ENCODE measurements at regions not wholly inside any gene's neighbourhood (a gene's known extent, or its start where the extent isn't known, plus 50 kb on each side); places are given as distances from the start of the nearest gene placed in this dataset.

DNA sequence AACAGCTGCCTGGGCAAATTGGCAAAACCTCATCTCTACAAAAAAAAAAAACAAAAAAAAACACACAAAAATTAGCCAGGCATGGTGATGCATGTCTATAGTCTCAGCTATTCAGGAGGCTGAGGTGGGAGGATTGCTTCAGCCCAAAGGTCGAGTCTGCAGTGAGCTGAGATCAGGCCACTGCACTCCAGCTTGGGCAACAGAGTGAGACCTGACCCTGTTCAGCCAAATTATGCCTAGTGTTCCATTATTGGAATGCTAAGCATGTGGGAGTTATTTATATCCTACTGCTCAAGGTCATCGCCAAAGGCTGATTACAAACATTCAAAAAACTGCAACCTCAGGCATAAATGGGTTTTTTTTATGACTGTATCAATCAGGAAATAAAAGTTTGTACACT is 1251.0 kb upstream of the PCDH9 start:
- Mint-ChIP-seq H3K9me3 (no peaks in the 10 kb centered on the region), H3K4me1 (peaks cover 3% of the 10 kb centered on the region), H3K27me3 (ENCODE audit: insufficient read depth, low read depth) (peaks cover 2% of the 10 kb centered on the region)

DNA sequence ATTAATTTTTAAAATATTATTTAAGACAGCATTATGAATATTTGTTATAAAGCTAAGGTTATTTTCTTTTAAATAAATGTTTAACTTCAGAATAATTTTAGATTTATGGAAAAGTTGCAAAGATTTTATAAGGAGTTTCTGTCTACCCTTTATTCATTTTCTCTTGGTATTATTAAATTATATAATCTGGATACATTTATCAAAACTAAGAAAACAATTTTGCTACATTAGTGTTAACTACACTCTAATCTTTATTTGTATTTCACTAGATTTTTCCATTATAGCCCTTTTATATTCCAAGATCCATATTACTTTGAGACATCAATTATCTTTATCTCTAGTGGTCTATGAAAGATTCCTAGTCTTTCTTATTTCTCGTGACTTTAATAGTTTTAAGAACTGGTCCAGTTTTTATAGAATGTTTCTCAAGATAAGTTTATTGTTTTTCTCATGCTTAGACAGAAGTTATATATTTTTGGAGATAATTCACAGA is 1243.7 kb upstream of the PCDH9 start:
- Histone ChIP-seq H2AFZ (replicated peaks) (no peak overlapping the region), H3K27me3 (no peaks in the 10 kb centered on the region), H3K27ac (no peak overlapping the region), H3K9me3 (ENCODE audit: low read depth) (no peaks in the 10 kb centered on the region), H3F3A (ENCODE audit: low read depth) (no peaks in the 10 kb centered on the region), H3K79me2 (ENCODE audit: low read depth) (no peaks in the 10 kb centered on the region), H3K4me1 (no peaks in the 10 kb centered on the region), H3K4me2 (no peak overlapping the region), H4K20me1 (ENCODE audit: low read depth) (no peaks in the 10 kb centered on the region), H3K36me3 (no peaks in the 10 kb centered on the region), H3K4me3 (no peak overlapping the region), H3K9ac (no peak overlapping the region)
- DNase-seq (ENCODE audit: low spot score): no peak
- no peaks in the 10 kb centered on the region for H3K36me3 Mint-ChIP-seq
- TF ChIP-seq EZH2phosphoT487 (IDR thresholded peaks at IDR 0.05) (no peak), EZH2 (IDR thresholded peaks at IDR 0.05) (no peak)
- TF ChIP-seq, protein P1, sequence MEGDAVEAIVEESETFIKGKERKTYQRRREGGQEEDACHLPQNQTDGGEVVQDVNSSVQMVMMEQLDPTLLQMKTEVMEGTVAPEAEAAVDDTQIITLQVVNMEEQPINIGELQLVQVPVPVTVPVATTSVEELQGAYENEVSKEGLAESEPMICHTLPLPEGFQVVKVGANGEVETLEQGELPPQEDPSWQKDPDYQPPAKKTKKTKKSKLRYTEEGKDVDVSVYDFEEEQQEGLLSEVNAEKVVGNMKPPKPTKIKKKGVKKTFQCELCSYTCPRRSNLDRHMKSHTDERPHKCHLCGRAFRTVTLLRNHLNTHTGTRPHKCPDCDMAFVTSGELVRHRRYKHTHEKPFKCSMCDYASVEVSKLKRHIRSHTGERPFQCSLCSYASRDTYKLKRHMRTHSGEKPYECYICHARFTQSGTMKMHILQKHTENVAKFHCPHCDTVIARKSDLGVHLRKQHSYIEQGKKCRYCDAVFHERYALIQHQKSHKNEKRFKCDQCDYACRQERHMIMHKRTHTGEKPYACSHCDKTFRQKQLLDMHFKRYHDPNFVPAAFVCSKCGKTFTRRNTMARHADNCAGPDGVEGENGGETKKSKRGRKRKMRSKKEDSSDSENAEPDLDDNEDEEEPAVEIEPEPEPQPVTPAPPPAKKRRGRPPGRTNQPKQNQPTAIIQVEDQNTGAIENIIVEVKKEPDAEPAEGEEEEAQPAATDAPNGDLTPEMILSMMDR (IDR thresholded peaks at IDR 0.05): no peak
- no peaks in the 10 kb centered on the region for H3K4me1 Mint-ChIP-seq
- no peak overlapping the region for H3K4me3 Mint-ChIP-seq
- H3K27ac Mint-ChIP-seq: no peak overlapping the region
- no peaks in the 10 kb centered on the region for H3K27me3 Mint-ChIP-seq (ENCODE audit: insufficient read depth, low read depth)
- H3K9me3 Mint-ChIP-seq: no peaks in the 10 kb centered on the region

More for the DNA sequence above, 1251.0 kb upstream of the PCDH9 start:
- no peaks in the 10 kb centered on the region for H3K36me3 ChIP-seq
- no peak overlapping the region for H3K4me2 ChIP-seq
- no peaks in the 10 kb centered on the region for H3K79me2 ChIP-seq (ENCODE audit: low read depth)
- no peaks in the 10 kb centered on the region for H3K27me3 ChIP-seq
- no peaks in the 10 kb centered on the region for H4K20me1 ChIP-seq (ENCODE audit: low read depth)
- DNase-seq (ENCODE audit: low spot score): no peak
- no peak for TF ChIP-seq EZH2 (IDR thresholded peaks at IDR 0.05)
- Mint-ChIP-seq H3K36me3 (no peaks in the 10 kb centered on the region), H3K4me3 (no peak overlapping the region), H3K27ac (no peak overlapping the region)
- no peak overlapping the region for H3K4me3 ChIP-seq
- no peaks in the 10 kb centered on the region for H3K4me1 ChIP-seq
- H3K9me3 ChIP-seq (ENCODE audit: low read depth): no peaks in the 10 kb centered on the region
- H3F3A ChIP-seq (ENCODE audit: low read depth): no peaks in the 10 kb centered on the region
- H2AFZ ChIP-seq (replicated peaks): no peak overlapping the region
- H3K9ac ChIP-seq: no peak overlapping the region
- no peak overlapping the region for H3K27ac ChIP-seq

DNA sequence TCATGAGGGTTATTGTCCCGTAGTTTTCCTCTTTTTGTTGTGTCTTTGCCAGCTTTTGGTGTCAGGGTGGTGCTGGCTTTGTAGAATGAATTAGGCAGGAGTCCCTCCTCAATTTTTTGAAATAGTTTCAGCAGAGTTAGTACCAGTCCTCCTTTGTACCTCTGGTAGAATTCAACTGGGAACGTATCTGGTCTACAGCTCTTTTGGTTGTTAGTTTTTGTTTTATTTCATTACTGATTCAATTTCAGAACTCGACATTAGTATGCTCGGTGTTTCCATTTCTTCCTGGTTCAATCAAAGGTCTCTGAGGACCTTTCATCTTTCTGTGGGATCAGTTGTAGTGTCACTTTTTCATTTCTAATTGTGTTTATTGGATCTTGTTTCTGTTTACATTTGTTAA is 1237.0 kb upstream of the PCDH9 start:
- Mint-ChIP-seq H3K9me3 (no peaks in the 10 kb centered on the region), H3K36me3 (no peaks in the 10 kb centered on the region), H3K4me3 (no peak overlapping the region), H3K27me3 (ENCODE audit: insufficient read depth, low read depth) (no peaks in the 10 kb centered on the region), H3K4me1 (no peaks in the 10 kb centered on the region), H3K27ac (no peak overlapping the region)
- Histone ChIP-seq H2AFZ (replicated peaks) (peak overlapping the region; percentile 17), H3F3A (ENCODE audit: low read depth) (no peaks in the 10 kb centered on the region), H3K4me1 (no peaks in the 10 kb centered on the region), H3K4me2 (no peak overlapping the region), H3K9me3 (ENCODE audit: low read depth) (no peaks in the 10 kb centered on the region), H3K9ac (no peak overlapping the region), H3K27ac (no peak overlapping the region), H3K4me3 (no peak overlapping the region), H3K36me3 (no peaks in the 10 kb centered on the region), H4K20me1 (ENCODE audit: low read depth) (no peaks in the 10 kb centered on the region), H3K79me2 (ENCODE audit: low read depth) (no peaks in the 10 kb centered on the region), H3K27me3 (no peaks in the 10 kb centered on the region)
- TF ChIP-seq, protein P1 (IDR thresholded peaks at IDR 0.05): no peak
- TF ChIP-seq EZH2phosphoT487 (IDR thresholded peaks at IDR 0.05) (no peak), EZH2 (IDR thresholded peaks at IDR 0.05) (no peak)
- no peak for DNase-seq (ENCODE audit: low spot score)

DNA sequence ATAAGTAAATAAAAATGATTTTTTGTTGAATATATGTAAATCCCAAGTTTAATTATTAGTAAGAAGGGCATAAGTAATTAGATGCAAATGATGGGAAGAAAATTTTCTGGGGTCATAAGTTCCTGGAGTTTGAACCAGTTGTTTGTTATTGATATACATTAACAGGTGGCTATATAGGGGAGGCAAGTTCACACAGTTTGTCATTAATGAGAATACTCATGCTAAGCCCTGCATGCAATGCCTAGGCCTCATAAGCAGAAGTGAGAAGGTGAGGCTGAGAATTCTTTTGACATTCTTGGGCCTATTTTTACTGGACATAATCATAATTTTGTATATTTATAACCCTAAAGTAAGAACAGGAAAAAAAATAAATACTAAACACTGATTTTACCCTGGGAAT is 1210.7 kb upstream of the PCDH9 start:
- Mint-ChIP-seq H3K36me3 (no peaks in the 10 kb centered on the region), H3K4me3 (no peak overlapping the region), H3K27ac (no peak overlapping the region), H3K27me3 (ENCODE audit: insufficient read depth, low read depth) (no peaks in the 10 kb centered on the region), H3K9me3 (no peaks in the 10 kb centered on the region), H3K4me1 (no peaks in the 10 kb centered on the region)
- no peak overlapping the region for H3K27ac ChIP-seq
- no peaks in the 10 kb centered on the region for H3K79me2 ChIP-seq (ENCODE audit: low read depth)
- H3K9me3 ChIP-seq (ENCODE audit: low read depth): no peaks in the 10 kb centered on the region
- TF ChIP-seq, protein P1 (IDR thresholded peaks at IDR 0.05): no peak
- TF ChIP-seq EZH2 (IDR thresholded peaks at IDR 0.05) (no peak), EZH2phosphoT487 (IDR thresholded peaks at IDR 0.05) (no peak)
- no peak for DNase-seq (ENCODE audit: low spot score)
- H3K4me2 ChIP-seq: no peak overlapping the region
- no peak overlapping the region for H3K9ac ChIP-seq
- H3K4me1 ChIP-seq: no peaks in the 10 kb centered on the region
- no peaks in the 10 kb centered on the region for H4K20me1 ChIP-seq (ENCODE audit: low read depth)
- no peak overlapping the region for H3K4me3 ChIP-seq
- H3K27me3 ChIP-seq: no peaks in the 10 kb centered on the region
- no peaks in the 10 kb centered on the region for H3K36me3 ChIP-seq
- H3F3A ChIP-seq (ENCODE audit: low read depth): no peaks in the 10 kb centered on the region
- H2AFZ ChIP-seq (replicated peaks): no peak overlapping the region

Data from neural progenitor cell (in vitro differentiated cells).